ENCODE measurements at regions not wholly inside any gene's neighbourhood (a gene's known extent, or its start where the extent isn't known, plus 50 kb on each side); places are given as distances from the start of the nearest gene placed in this dataset.
"Not testable (repeated sequence)": the region's sequence is repeated elsewhere in the genome, so short reads cannot be mapped to it uniquely, and the experiment has no call there.

- not testable (repeated sequence) for TF ChIP-seq RAD21 (conservative IDR thresholded peaks at IDR 0.05 in 1 of 2, IDR thresholded peaks at IDR 0.05 in 1 of 2); MAFK (IDR thresholded peaks at IDR 0.05; ENCODE audit: partially characterized antibody); EP300 (IDR thresholded peaks at IDR 0.05); POLR2A (IDR thresholded peaks at IDR 0.05; ENCODE audit: low read length)
These were observed 135.5 kb upstream of the PROKR2 start for GRCh38 chr20:5452286-5452685.
